Kidney epithelial cell (primary cell): ENCODE measurements at regions not wholly inside any gene's neighbourhood (a gene's known extent, or its start where the extent isn't known, plus 50 kb on each side); places are given as distances from the start of the nearest gene placed in this dataset.

Source experiments
- DNase-seq: peaks from one replicate; pipeline ENCODE4 v3.0.0-alpha.2; 2010; ENCODE audit warnings: low read depth
- H3K27me3 ChIP-seq: 2 replicates; pipeline ENCODE4 v1.6.0; 2011; ENCODE audit warnings: low read length; ENCODE audit not compliant: control insufficient read depth, insufficient read depth
- H3K36me3 ChIP-seq: 2 replicates; pipeline ENCODE4 v1.5.1; 2011; ENCODE audit warnings: low read length; ENCODE audit not compliant: control insufficient read depth, insufficient read depth
- H3K4me3 ChIP-seq: 2 replicates; pipeline ENCODE4 v1.5.1; 2011; ENCODE audit warnings: low read depth, mild to moderate bottlenecking, control low read depth, low read length
- TF ChIP-seq, protein P1 (sequence below): IDR thresholded peaks from 2 replicates; pipeline ENCODE4 v1.5.1; 2011; ENCODE audit warnings: mild to moderate bottlenecking, moderate library complexity, low read length, control low read depth, inconsistent platforms; ENCODE audit not compliant: insufficient read depth, poor library complexity, severe bottlenecking

GRCh38 chr12:111222027-111222414 lies 146.9 kb downstream of the PHETA1 start:
- Histone ChIP-seq H3K36me3 (no peaks in the 10 kb centered on the region), H3K4me3 (no peak overlapping the region), H3K27me3 (no peaks in the 10 kb centered on the region)
- DNase-seq, result no peak
- TF ChIP-seq, protein P1, sequence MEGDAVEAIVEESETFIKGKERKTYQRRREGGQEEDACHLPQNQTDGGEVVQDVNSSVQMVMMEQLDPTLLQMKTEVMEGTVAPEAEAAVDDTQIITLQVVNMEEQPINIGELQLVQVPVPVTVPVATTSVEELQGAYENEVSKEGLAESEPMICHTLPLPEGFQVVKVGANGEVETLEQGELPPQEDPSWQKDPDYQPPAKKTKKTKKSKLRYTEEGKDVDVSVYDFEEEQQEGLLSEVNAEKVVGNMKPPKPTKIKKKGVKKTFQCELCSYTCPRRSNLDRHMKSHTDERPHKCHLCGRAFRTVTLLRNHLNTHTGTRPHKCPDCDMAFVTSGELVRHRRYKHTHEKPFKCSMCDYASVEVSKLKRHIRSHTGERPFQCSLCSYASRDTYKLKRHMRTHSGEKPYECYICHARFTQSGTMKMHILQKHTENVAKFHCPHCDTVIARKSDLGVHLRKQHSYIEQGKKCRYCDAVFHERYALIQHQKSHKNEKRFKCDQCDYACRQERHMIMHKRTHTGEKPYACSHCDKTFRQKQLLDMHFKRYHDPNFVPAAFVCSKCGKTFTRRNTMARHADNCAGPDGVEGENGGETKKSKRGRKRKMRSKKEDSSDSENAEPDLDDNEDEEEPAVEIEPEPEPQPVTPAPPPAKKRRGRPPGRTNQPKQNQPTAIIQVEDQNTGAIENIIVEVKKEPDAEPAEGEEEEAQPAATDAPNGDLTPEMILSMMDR, result no peak

GRCh38 chr12:111221062-111222026 lies 147.6 kb downstream of the PHETA1 start:
- TF ChIP-seq, protein P1, result no peak
- Histone ChIP-seq H3K27me3 (no peaks in the 10 kb centered on the region), H3K4me3 (no peak overlapping the region), H3K36me3 (no peaks in the 10 kb centered on the region)
- DNase-seq, result no peak

DNA sequence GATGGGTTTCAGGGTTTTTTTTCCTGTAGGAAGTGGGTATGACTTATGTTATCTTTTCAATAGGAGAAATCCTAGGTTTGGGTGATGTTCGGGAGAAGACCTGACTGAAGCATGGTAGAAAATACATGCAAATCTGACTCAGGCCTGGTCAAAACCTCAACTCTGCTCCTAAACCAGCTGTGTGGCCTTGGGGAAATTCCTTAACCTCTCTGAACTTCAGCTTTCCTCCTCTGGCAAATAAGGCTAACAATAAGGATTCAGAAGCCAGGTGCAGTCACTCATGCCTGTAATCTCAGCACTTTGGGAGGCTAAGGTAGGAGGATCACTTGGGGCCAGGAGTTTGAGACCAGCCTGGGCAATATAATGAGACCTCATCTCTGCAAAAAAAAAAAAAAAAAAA lies 148.5 kb downstream of the PHETA1 start:
- TF ChIP-seq, protein P1, result no peak
- Histone ChIP-seq H3K36me3 (no peaks in the 10 kb centered on the region), H3K4me3 (no peak overlapping the region), H3K27me3 (no peaks in the 10 kb centered on the region)
- DNase-seq, result no peak

DNA sequence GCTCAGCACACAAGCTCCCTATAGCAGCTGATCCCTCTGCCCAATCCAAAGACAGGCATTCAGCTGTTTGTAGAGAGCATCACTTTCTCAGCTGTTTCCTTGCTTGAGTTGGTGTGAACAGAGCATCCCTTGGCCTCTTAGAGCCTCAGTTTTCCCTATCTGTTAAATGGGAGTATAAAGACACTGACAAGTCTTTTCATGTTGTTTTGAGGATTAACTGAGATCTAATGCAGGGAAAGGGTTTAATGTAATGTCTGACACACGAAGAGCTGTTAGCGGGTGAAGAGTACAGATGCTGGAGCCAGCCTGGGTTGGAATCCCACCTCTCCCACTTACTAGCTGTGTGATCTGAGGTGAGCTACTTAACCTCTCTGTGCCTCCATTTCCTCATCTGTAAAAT lies 149.5 kb downstream of the PHETA1 start:
- TF ChIP-seq, protein P1, result no peak
- no peaks in the 10 kb centered on the region for H3K27me3 ChIP-seq
- DNase-seq, result no peak
- no peaks in the 10 kb centered on the region for H3K36me3 ChIP-seq
- H3K4me3 ChIP-seq, result no peak overlapping the region

- no peak overlapping the region for H3K4me3 ChIP-seq
- no peaks in the 10 kb centered on the region for H3K27me3 ChIP-seq
- DNase-seq, result no peak
- no peaks in the 10 kb centered on the region for H3K36me3 ChIP-seq
- TF ChIP-seq, protein P1, result no peak
Observed at GRCh38 chr12:111218499-111218898, 150.4 kb downstream of the PHETA1 start.
